RCC 7860 (cell line): ENCODE measurements at regions not wholly inside any gene's neighbourhood (a gene's known extent, or its start where the extent isn't known, plus 50 kb on each side); places are given as distances from the start of the nearest gene placed in this dataset.
"Not testable (repeated sequence)": the region's sequence is repeated elsewhere in the genome, so short reads cannot be mapped to it uniquely, and the experiment has no call there.

Experiments used
- DNase-seq: peaks from one replicate; pipeline ENCODE4 v3.0.0-alpha.2; 2015; ENCODE audit warnings: low spot score
- FAIRE-seq: peaks from 2 replicates; lab custom pipeline; 2012; peaks lifted over from hg19 to GRCh38; lab: Jason Lieb, UNC

- FAIRE-seq (no peak), DNase-seq (no peak)
These were observed 1607.0 kb downstream of the PCDH9 start for GRCh38 chr13:65623148-65623547.

GRCh38 chr13:65615506-65615905 lies 1614.6 kb downstream of the PCDH9 start:
- DNase-seq: no peak
- no peak for FAIRE-seq

DNA sequence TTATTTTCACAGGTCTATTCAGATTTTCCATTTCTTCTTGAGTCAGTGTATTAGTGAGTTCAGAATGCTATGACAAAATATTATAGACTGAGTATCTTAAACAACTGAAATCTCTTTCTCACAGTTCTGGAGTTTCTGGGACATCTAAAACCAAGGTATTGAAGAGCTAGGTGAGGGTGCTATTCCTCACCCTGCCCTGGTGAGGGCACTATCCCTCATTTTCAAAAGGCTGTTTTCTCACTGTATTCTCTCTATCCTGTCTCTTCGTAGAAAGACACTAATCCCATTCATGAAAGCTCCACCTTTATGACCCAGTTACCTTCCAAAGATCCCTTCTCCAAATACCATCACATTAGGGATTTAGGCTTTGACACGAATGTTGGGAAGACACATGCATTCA lies 1617.1 kb downstream of the PCDH9 start:
- no peak for FAIRE-seq

GRCh38 chr13:65609350-65609749 lies 1620.8 kb downstream of the PCDH9 start:
- DNase-seq (no peak), FAIRE-seq (no peak)

More for the DNA sequence above, 1617.1 kb downstream of the PCDH9 start:
- DNase-seq: no peak

GRCh38 chr13:65606622-65607021 lies 1623.5 kb downstream of the PCDH9 start:
- FAIRE-seq (no peak), DNase-seq (no peak)

GRCh38 chr13:65605396-65605795 lies 1624.7 kb downstream of the PCDH9 start:
- DNase-seq: no peak
- FAIRE-seq: no peak

DNA sequence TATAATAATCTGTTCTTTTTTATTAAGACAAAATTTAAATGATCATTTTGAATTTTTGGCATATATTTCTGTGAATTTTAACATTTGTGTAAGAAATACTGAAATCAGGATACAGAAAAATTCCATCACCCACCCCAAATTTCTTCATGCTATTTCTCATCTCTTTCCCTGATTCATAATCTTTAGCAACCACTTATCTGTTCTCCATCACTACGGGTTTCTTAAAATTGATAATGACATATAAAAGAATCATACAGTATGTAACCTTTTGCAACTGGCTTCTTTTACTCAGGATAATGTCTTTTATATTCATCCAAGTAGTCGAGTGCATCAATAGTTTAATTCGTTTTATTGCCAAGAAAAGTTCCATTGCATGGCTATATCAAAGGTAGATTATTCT lies 1627.0 kb downstream of the PCDH9 start:
- DNase-seq (no peak), FAIRE-seq (no peak)

GRCh38 chr13:65601855-65602254 lies 1628.3 kb downstream of the PCDH9 start:
- no peak for DNase-seq
- no peak for FAIRE-seq

GRCh38 chr13:65600702-65601101 lies 1629.4 kb downstream of the PCDH9 start:
- FAIRE-seq (no peak), DNase-seq (no peak)

DNA sequence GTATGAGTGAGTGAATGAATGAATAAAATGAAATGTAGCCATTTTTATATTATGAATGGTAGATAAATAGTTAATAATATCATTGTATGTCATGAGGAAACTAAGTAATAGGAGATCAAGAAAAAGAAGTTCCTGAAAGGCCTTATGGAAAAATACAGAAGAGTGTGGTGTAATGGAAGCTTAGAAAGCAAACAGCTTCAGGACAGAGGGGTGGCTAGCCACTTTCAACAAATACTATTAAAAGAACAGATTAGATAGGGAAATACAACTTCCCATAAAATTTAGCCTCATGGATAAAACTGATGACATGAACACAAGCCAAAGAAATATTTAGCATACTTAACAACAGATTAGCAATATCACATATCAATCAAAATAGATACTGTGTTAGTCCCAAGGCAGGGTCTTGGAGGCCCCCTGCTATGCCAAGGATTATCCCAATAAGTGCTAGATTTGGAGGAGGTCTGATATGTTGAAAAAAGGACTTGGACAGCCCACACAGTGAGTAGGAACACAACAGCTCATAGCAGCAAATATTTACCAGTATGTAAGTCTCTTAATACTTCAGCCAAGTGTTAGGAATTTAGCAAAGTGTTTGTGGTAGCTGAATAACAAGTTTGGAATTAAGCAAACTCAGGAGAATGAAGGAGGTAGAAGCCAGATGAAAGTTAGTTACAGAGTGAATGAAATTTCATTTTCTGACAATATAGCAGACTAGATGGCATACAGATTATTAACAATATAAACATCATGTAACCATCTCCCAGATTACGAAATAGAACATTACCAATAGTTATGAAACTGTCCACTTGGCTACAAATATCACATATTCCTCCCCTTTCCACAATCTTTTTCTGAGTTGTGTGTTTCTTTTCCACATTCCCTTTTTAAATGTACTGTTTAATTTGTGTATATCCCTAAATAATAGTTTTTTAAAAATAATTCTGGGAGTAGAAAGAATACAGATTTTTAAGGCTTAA lies 1632.0 kb downstream of the PCDH9 start:
- FAIRE-seq (no peak), DNase-seq (no peak)

DNA sequence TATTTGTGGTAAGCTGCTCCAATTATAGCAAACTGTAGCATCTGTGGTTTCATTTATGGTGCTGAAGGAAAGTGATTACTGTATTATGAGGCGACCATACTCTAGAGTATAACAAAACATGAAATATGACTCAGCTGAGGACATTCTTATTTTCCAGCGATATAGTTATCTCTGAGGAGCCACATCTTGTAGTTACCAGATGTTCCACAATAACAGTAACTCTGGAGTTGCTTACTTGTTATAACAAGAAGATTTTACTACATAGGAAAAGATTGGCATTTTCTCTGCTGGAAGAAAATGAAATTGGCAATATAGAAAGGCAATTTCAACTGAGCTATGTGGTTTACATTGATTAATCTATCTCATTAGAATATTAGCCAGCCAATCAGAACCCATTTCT lies 1634.2 kb downstream of the PCDH9 start:
- DNase-seq: no peak
- FAIRE-seq: no peak

DNA sequence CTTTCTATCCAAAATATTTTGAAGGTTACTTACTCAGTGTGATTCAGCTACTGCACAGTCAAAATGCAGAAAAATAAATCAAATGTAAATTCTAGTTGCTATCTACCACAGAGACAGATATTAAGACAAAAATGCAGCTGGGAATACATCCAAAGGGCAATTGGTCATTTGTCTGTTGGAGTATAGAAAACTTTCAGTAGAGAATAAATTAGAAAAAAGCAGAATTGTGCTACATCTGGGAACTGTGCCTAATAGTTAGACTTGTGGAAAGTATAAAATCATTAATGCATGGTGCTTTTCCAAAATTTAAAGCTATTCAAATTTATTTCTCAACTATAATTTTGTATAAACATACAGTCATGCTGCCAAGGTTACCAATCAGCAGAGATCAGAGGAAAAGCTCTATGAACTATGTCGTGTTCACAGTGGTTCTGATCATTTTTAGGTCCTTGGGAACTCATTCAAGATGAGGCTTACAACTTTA lies 1635.8 kb downstream of the PCDH9 start:
- FAIRE-seq (no peak), DNase-seq (no peak)

GRCh38 chr13:65593298-65593874 lies 1636.8 kb downstream of the PCDH9 start:
- DNase-seq (no peak), FAIRE-seq (no peak)

DNA sequence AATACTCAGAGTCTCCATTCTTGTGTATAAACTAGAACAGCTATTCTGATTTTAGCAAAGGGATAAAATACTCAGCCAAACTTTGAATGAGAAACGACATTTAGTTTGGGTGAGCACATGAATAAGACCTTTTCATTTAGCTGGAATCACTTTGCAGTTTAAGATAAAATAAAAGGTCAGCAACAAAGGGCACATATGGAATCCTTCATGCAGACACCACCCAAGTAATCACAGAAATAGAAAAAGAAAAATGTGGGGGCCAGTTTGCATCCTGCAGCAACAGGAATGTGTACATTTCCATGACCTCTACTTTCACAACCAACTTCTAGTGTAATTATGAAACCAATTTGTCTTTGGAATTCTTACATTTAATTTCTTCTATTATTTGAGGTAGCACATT lies 1637.4 kb downstream of the PCDH9 start:
- FAIRE-seq (no peak), DNase-seq (no peak)

- FAIRE-seq (no peak), DNase-seq (no peak)
These were observed 1644.8 kb downstream of the PCDH9 start for GRCh38 chr13:65585346-65585745.

GRCh38 chr13:65584126-65584525 lies 1646.0 kb downstream of the PCDH9 start:
- FAIRE-seq: no peak

GRCh38 chr13:65582160-65582559 lies 1648.0 kb downstream of the PCDH9 start:
- DNase-seq (no peak), FAIRE-seq (no peak)

More at GRCh38 chr13:65584126-65584525, 1646.0 kb downstream of the PCDH9 start:
- DNase-seq: no peak

GRCh38 chr13:65564561-65564960 lies 1665.6 kb downstream of the PCDH9 start:
- not testable (repeated sequence) for DNase-seq, FAIRE-seq

GRCh38 chr13:65562305-65562704 lies 1667.8 kb downstream of the PCDH9 start:
- DNase-seq (no peak), FAIRE-seq (no peak)

DNA sequence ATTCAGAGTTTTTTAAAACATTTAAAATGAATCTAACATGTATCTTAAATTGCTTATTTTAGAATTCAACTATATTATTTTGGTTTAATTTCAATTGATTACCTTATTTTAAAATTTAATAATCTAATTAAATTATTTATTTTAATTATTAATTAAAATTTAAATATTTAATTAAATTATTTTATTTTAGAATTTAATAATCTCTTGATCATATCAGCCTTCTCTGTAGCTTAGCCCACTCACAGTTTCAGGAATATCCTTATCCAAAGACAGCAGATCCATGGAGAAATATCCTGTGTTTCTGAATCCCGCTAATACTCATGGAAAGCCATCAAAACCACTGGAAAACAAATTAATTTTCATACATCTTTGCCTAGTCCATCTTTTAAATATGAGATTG lies 1669.2 kb downstream of the PCDH9 start:
- no peak for DNase-seq
- FAIRE-seq: peak; percentile 75

DNA sequence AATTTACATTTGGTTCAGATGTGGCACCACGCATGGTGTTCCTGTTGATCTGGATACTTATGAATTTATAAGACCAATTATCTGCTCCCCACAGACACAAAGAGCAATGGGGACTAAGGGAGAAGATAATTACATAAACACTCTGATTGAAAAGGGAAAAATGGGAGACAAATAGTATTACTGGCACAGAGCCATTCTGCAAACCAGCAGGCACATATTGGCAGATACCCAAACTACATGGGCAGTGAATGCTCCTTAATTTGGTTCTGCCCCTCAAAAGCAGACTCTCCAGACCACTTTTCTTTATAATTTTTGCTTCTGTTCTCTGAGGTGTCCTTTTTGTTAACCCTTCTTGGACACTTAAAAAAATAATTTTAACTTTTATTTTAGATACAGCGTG lies 1674.2 kb downstream of the PCDH9 start:
- FAIRE-seq: no peak
- DNase-seq: no peak
